ENCODE measurements at regions not wholly inside any gene's neighbourhood (a gene's known extent, or its start where the extent isn't known, plus 50 kb on each side); places are given as distances from the start of the nearest gene placed in this dataset.

GRCh38 chr20:48049171-48049570 lies 263.9 kb upstream of the SULF2 start (continued):
- TF ChIP-seq ELK4 (CRISPR knock-in tag; IDR thresholded peaks at IDR 0.05; ENCODE audit: borderline replicate concordance) = no peak
- no peak for TF ChIP-seq CEBPG (CRISPR knock-in tag; IDR thresholded peaks at IDR 0.05)
- TF ChIP-seq PRPF4 (IDR thresholded peaks at IDR 0.05; ENCODE audit: low read depth, low read length, poor library complexity, severe bottlenecking) = no peak
- TF ChIP-seq TEAD3 (CRISPR knock-in tag; optimal IDR thresholded peaks at IDR 0.05; ENCODE audit: borderline replicate concordance) = no peak
- TF ChIP-seq SNAI1 (CRISPR knock-in tag; IDR thresholded peaks at IDR 0.05; ENCODE audit: borderline replicate concordance) = no peak
- no peak for TF ChIP-seq HOMEZ (CRISPR knock-in tag; IDR thresholded peaks at IDR 0.05; ENCODE audit: low read depth)
- no peak for TF ChIP-seq ISX (CRISPR knock-in tag; conservative IDR thresholded peaks at IDR 0.05)
- TF ChIP-seq ZBTB7B (CRISPR knock-in tag; IDR thresholded peaks at IDR 0.05) = no peak
- TF ChIP-seq FUBP1 (CRISPR knock-in tag; IDR thresholded peaks at IDR 0.05; ENCODE audit: borderline replicate concordance) = no peak
- TF ChIP-seq U2AF1 (optimal IDR thresholded peaks at IDR 0.05; ENCODE audit: low read depth, low read length) = no peak
- no peak for TF ChIP-seq ARID5B (CRISPR knock-in tag; IDR thresholded peaks at IDR 0.05)
- no peak for TF ChIP-seq SIN3A (IDR thresholded peaks at IDR 0.05; ENCODE audit: borderline replicate concordance, low read depth, low read length)
